ENCODE measurements at regions not wholly inside any gene's neighbourhood (a gene's known extent, or its start where the extent isn't known, plus 50 kb on each side); places are given as distances from the start of the nearest gene placed in this dataset.

- TF ChIP-seq CTCF (IDR thresholded peaks at IDR 0.05), result no peak
- no peak for TF ChIP-seq POLR2AphosphoS5 (IDR thresholded peaks at IDR 0.05)
Measured at GRCh38 chr6:150470960-150471665, 102.3 kb downstream of the IYD start.

All from stomach (tissue), 4 donors.